Keratinocyte (primary cell): ENCODE measurements at regions not wholly inside any gene's neighbourhood (a gene's known extent, or its start where the extent isn't known, plus 50 kb on each side); places are given as distances from the start of the nearest gene placed in this dataset.

Experiments
- DNase-seq: peaks from one replicate; pipeline ENCODE4 v3.0.0-alpha.2; 2011; ENCODE audit warnings: low read depth, missing footprints, low spot score
- FAIRE-seq: peaks from 2 replicates; lab custom pipeline; 2011; peaks lifted over from hg19 to GRCh38; lab: Jason Lieb, UNC
- H2AFZ ChIP-seq: 2 replicates; pipeline ENCODE4 v1.6.0; 2012; ENCODE audit warnings: low read length, control low read depth, inconsistent platforms; ENCODE audit not compliant: control insufficient read depth
- H3K27ac ChIP-seq: 2 replicates; pipeline ENCODE4 v1.5.1; 2011; ENCODE audit warnings: low read length; ENCODE audit not compliant: control insufficient read depth, insufficient read depth
- H3K27me3 ChIP-seq: 3 replicates; pipeline ENCODE4 v1.6.0; 2011; ENCODE audit warnings: low read length; ENCODE audit not compliant: control insufficient read depth, insufficient read depth; ENCODE audit errors: extremely low read depth
- H3K36me3 ChIP-seq, 2 experiments: 2 replicates in 1 of 2; 3 replicates in 1 of 2; pipeline ENCODE4 v1.5.1; 2011; ENCODE audit warnings: low read length in 2 of 2, mild to moderate bottlenecking in 1 of 2; ENCODE audit not compliant: control insufficient read depth in 2 of 2, insufficient read depth in 2 of 2; ENCODE audit errors: extremely low read depth in 1 of 2
- H3K4me1 ChIP-seq: 3 replicates; pipeline ENCODE4 v1.5.1; 2011; ENCODE audit warnings: low read length; ENCODE audit not compliant: control insufficient read depth, insufficient read depth; ENCODE audit errors: extremely low read depth
- H3K4me2 ChIP-seq: 3 replicates; pipeline ENCODE4 v1.6.0; 2011; ENCODE audit warnings: low read depth, low read length; ENCODE audit not compliant: control insufficient read depth, insufficient read depth; ENCODE audit errors: extremely low read depth
- H3K4me3 ChIP-seq, 3 experiments: fragments of 200-600 bp in 1 of 3; sonication (generic) in 1 of 3; 2 replicates in 2 of 3; 3 replicates in 1 of 3; pipeline ENCODE4 v1.5.1; 2011 to 2016; ENCODE audit warnings: low read length in 3 of 3, mild to moderate bottlenecking in 3 of 3, control low read depth in 2 of 3, inconsistent platforms in 1 of 3, low read depth in 1 of 3, mixed read lengths in 1 of 3, mixed run types in 1 of 3, moderate library complexity in 1 of 3; ENCODE audit not compliant: control insufficient read depth in 2 of 3, insufficient read depth in 2 of 3; ENCODE audit errors: extremely low read depth in 1 of 3
- H3K79me2 ChIP-seq: 2 replicates; pipeline ENCODE4 v1.6.0; 2012; ENCODE audit warnings: low read length; ENCODE audit not compliant: control insufficient read depth, insufficient read depth
- H3K9ac ChIP-seq: 3 replicates; pipeline ENCODE4 v1.6.0; 2011; ENCODE audit warnings: low read length; ENCODE audit not compliant: control insufficient read depth, insufficient read depth; ENCODE audit errors: extremely low read depth
- H3K9me1 ChIP-seq: 3 replicates; pipeline ENCODE4 v1.6.0; 2011; ENCODE audit warnings: low read length; ENCODE audit not compliant: control insufficient read depth, insufficient read depth; ENCODE audit errors: extremely low read depth
- H3K9me3 ChIP-seq: 2 replicates; pipeline ENCODE4 v1.5.1; 2012; ENCODE audit warnings: low read depth, low read length; ENCODE audit not compliant: control insufficient read depth
- H4K20me1 ChIP-seq: 3 replicates; pipeline ENCODE4 v1.6.0; 2011; ENCODE audit warnings: low read length; ENCODE audit not compliant: control insufficient read depth, insufficient read depth; ENCODE audit errors: extremely low read depth
- EZH2 ChIP-seq: IDR thresholded peaks from one replicate; pipeline ENCODE4 v1.6.1; 2012; ENCODE audit warnings: inconsistent platforms, mild to moderate bottlenecking, low read length, moderate library complexity
- dilution Hi-C: fragments of 300-500 bp; cut with MboI; formaldehyde crosslinking; loops from one replicate; pipeline ENCODE4 v1.7.0; 2020; ENCODE audit warnings: low sequenced_read_pairs; ENCODE audit not compliant: extremely low pct_ligation_motif_present
- TF ChIP-seq, protein P1 (sequence below), 3 experiments: IDR thresholded peaks in 1 of 3; conservative IDR thresholded peaks in 1 of 3; optimal IDR thresholded peaks in 1 of 3; 2 replicates in 2 of 3; 3 replicates in 1 of 3; pipeline versions ENCODE3 to v1.5.1; 2011; ENCODE audit warnings: low read length in 3 of 3, mild to moderate bottlenecking in 3 of 3, moderate library complexity in 2 of 3, control low read depth in 1 of 3, inconsistent platforms in 1 of 3; ENCODE audit not compliant: insufficient read depth in 2 of 3; ENCODE audit errors: extremely low read depth in 1 of 3

GRCh38 chr1:38128511-38128910, 81.9 kb upstream of the POU3F1 start:
- no peak overlapping the region for H3K27ac ChIP-seq
- no peaks in the 10 kb centered on the region for H3K36me3 ChIP-seq
- dilution Hi-C loops, result no loop called here
- FAIRE-seq (no peak), DNase-seq (no peak)
- peaks cover 3% of the 10 kb centered on the region for H3K9me1 ChIP-seq
- no peaks in the 10 kb centered on the region for H3K27me3 ChIP-seq
- H3K79me2 ChIP-seq, result no peaks in the 10 kb centered on the region
- H2AFZ ChIP-seq, result no peak overlapping the region
- no peak overlapping the region for H3K4me2 ChIP-seq
- H3K9ac ChIP-seq, result no peak overlapping the region
- H4K20me1 ChIP-seq, result no peaks in the 10 kb centered on the region
- H3K9me3 ChIP-seq, result no peaks in the 10 kb centered on the region
- TF ChIP-seq EZH2, result no peak
- TF ChIP-seq, protein P1, sequence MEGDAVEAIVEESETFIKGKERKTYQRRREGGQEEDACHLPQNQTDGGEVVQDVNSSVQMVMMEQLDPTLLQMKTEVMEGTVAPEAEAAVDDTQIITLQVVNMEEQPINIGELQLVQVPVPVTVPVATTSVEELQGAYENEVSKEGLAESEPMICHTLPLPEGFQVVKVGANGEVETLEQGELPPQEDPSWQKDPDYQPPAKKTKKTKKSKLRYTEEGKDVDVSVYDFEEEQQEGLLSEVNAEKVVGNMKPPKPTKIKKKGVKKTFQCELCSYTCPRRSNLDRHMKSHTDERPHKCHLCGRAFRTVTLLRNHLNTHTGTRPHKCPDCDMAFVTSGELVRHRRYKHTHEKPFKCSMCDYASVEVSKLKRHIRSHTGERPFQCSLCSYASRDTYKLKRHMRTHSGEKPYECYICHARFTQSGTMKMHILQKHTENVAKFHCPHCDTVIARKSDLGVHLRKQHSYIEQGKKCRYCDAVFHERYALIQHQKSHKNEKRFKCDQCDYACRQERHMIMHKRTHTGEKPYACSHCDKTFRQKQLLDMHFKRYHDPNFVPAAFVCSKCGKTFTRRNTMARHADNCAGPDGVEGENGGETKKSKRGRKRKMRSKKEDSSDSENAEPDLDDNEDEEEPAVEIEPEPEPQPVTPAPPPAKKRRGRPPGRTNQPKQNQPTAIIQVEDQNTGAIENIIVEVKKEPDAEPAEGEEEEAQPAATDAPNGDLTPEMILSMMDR (optimal IDR thresholded peaks at IDR 0.05 in 1 of 3, IDR thresholded peaks at IDR 0.05 in 1 of 3, conservative IDR thresholded peaks at IDR 0.05 in 1 of 3; ENCODE audit: extremely low read depth in 1 of 3, insufficient read depth in 2 of 3, low read length in 3 of 3), result no peak
- H3K4me1 ChIP-seq, result peaks cover 42% of the 10 kb centered on the region
- H3K4me3 ChIP-seq, result no peak overlapping the region

DNA sequence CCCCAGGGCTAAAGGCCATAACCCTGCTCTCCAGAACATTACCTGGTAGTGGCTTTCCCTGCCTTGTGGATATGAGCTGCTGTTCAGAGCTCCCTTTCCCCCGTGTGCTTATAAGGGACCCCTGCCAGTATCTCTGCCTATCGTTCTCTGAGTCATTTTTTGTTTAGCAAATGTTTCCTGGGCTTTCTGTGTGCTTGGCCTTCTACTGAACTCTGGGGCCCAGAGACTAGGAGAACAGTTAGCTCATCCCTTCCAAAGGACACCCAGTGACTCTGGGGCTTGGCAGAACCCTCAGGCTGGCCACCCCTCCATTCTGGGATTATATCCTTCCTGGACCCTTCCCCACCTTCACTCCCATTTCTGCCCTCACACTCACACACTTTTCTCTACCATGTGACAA, 80.8 kb upstream of the POU3F1 start:
- FAIRE-seq, result no peak
- H3K27ac ChIP-seq, result no peak overlapping the region
- DNase-seq, result no peak

More for the DNA sequence above, 80.8 kb upstream of the POU3F1 start:
- TF ChIP-seq, protein P1 (optimal IDR thresholded peaks at IDR 0.05 in 1 of 3, IDR thresholded peaks at IDR 0.05 in 1 of 3, conservative IDR thresholded peaks at IDR 0.05 in 1 of 3; ENCODE audit: extremely low read depth in 1 of 3, insufficient read depth in 2 of 3, low read length in 3 of 3), result no peak
- no peak for TF ChIP-seq EZH2
- H3K9me1 ChIP-seq, result peaks cover 3% of the 10 kb centered on the region
- H3K4me1 ChIP-seq, result peaks cover 53% of the 10 kb centered on the region
- H3K9me3 ChIP-seq, result no peaks in the 10 kb centered on the region
- H3K4me2 ChIP-seq, result no peak overlapping the region
- no peaks in the 10 kb centered on the region for H4K20me1 ChIP-seq
- no peaks in the 10 kb centered on the region for H3K36me3 ChIP-seq
- H3K4me3 ChIP-seq, result no peak overlapping the region
- no peaks in the 10 kb centered on the region for H3K79me2 ChIP-seq
- H2AFZ ChIP-seq, result no peak overlapping the region
- no peak overlapping the region for H3K9ac ChIP-seq
- H3K27me3 ChIP-seq, result no peaks in the 10 kb centered on the region
- dilution Hi-C loops, result no loop called here
